Smooth muscle cell (in vitro differentiated cells): ENCODE measurements at regions not wholly inside any gene's neighbourhood (a gene's known extent, or its start where the extent isn't known, plus 50 kb on each side); places are given as distances from the start of the nearest gene placed in this dataset.

Experiments used
- DNase-seq: peaks from one replicate; lab custom pipeline; 2025; ENCODE audit not compliant: unreplicated experiment; lab: John Stamatoyannopoulos, UW
- H2AFZ ChIP-seq: fragments of 200-600 bp; sonication (generic); 2 replicates; pipeline ENCODE4 v1.6.0; 2016; ENCODE audit warnings: antibody characterized with exemption, low read depth, mild to moderate bottlenecking
- H3F3A ChIP-seq: fragments of 200-600 bp; sonication (generic); 2 replicates; pipeline ENCODE4 v1.6.0; 2017; ENCODE audit warnings: antibody characterized with exemption, low read depth
- H3K27ac ChIP-seq: fragments of 200-600 bp; sonication (generic); 2 replicates; pipeline ENCODE4 v1.5.1; 2016; ENCODE audit warnings: low read depth, mild to moderate bottlenecking
- H3K27me3 ChIP-seq: fragments of 200-600 bp; sonication (generic); 2 replicates; pipeline ENCODE4 v1.6.1; 2016; ENCODE audit warnings: low read depth, mild to moderate bottlenecking
- H3K36me3 ChIP-seq: fragments of 200-600 bp; sonication (generic); 2 replicates; pipeline ENCODE4 v1.5.1; 2016; ENCODE audit warnings: low read depth
- H3K4me1 ChIP-seq: fragments of 200-600 bp; sonication (generic); 2 replicates; pipeline ENCODE4 v1.5.1; 2016; ENCODE audit warnings: low read depth
- H3K4me2 ChIP-seq: fragments of 200-600 bp; sonication (generic); 2 replicates; pipeline ENCODE4 v1.6.0; 2016; ENCODE audit warnings: mild to moderate bottlenecking
- H3K4me3 ChIP-seq: fragments of 200-600 bp; sonication (generic); 2 replicates; pipeline ENCODE4 v1.5.1; 2016; ENCODE audit warnings: mild to moderate bottlenecking
- H3K79me2 ChIP-seq: fragments of 200-600 bp; sonication (generic); 2 replicates; pipeline ENCODE4 v1.6.0; 2016; ENCODE audit warnings: low read depth, mild to moderate bottlenecking
- H3K9ac ChIP-seq: fragments of 200-600 bp; sonication (generic); 2 replicates; pipeline ENCODE4 v1.6.0; 2016; ENCODE audit warnings: low read depth
- H3K9me3 ChIP-seq: fragments of 200-600 bp; sonication (generic); replicated peaks from 2 replicates; pipeline ENCODE4 v1.5.1; 2016; ENCODE audit warnings: low read depth
- H4K20me1 ChIP-seq: fragments of 200-600 bp; sonication (generic); 2 replicates; pipeline ENCODE4 v1.6.0; 2016; ENCODE audit warnings: low read depth
- WGBS: methylation state at CpG from one replicate; pipeline ENCODE4 v1.1.7; 2016; ENCODE audit warnings: low lambda C conversion rate; 5-methylcytosine and 5-hydroxymethylcytosine counted together
- TF ChIP-seq, protein P1 (sequence below): fragments of 200-600 bp; sonication (generic); IDR thresholded peaks from 2 replicates; pipeline ENCODE4 v1.5.1; 2017; ENCODE audit warnings: borderline replicate concordance, mild to moderate bottlenecking, antibody characterized with exemption; ENCODE audit not compliant: insufficient read depth, poor library complexity, severe bottlenecking

DNA sequence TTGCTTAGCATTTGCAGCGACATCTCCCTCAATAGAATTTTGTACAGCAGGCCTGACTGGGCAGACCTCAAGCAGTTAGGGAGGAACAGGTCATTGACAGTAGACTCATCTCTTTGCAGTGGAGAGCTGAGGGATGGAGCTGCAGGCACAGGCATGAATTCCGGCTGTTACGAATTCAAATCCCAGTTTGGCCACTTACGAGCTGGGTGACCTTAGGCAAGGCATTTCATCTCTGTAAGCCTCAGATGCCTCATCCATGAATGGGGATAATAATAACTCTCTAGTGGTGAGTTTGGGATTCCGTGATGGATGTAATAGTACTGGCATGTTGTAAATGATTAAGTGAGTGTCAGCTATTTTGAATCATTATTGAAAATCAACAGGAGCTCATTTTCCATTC lies 195.3 kb downstream of the SEMA6A start:
- H3K27me3 ChIP-seq, result no peaks in the 10 kb centered on the region
- WGBS, result 88% methylated on average over 5 of the region's 5 CpGs
- no peak for DNase-seq
- H3K4me3 ChIP-seq, result no peak overlapping the region
- H4K20me1 ChIP-seq, result no peaks in the 10 kb centered on the region
- no peaks in the 10 kb centered on the region for H3K4me1 ChIP-seq
- H3K9ac ChIP-seq, result no peak overlapping the region
- no peaks in the 10 kb centered on the region for H3K9me3 ChIP-seq
- H2AFZ ChIP-seq, result no peak overlapping the region
- no peaks in the 10 kb centered on the region for H3K36me3 ChIP-seq
- H3K4me2 ChIP-seq, result no peak overlapping the region
- no peaks in the 10 kb centered on the region for H3F3A ChIP-seq
- H3K79me2 ChIP-seq, result no peaks in the 10 kb centered on the region
- TF ChIP-seq, protein P1, sequence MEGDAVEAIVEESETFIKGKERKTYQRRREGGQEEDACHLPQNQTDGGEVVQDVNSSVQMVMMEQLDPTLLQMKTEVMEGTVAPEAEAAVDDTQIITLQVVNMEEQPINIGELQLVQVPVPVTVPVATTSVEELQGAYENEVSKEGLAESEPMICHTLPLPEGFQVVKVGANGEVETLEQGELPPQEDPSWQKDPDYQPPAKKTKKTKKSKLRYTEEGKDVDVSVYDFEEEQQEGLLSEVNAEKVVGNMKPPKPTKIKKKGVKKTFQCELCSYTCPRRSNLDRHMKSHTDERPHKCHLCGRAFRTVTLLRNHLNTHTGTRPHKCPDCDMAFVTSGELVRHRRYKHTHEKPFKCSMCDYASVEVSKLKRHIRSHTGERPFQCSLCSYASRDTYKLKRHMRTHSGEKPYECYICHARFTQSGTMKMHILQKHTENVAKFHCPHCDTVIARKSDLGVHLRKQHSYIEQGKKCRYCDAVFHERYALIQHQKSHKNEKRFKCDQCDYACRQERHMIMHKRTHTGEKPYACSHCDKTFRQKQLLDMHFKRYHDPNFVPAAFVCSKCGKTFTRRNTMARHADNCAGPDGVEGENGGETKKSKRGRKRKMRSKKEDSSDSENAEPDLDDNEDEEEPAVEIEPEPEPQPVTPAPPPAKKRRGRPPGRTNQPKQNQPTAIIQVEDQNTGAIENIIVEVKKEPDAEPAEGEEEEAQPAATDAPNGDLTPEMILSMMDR, result no peak
- no peak overlapping the region for H3K27ac ChIP-seq

DNA sequence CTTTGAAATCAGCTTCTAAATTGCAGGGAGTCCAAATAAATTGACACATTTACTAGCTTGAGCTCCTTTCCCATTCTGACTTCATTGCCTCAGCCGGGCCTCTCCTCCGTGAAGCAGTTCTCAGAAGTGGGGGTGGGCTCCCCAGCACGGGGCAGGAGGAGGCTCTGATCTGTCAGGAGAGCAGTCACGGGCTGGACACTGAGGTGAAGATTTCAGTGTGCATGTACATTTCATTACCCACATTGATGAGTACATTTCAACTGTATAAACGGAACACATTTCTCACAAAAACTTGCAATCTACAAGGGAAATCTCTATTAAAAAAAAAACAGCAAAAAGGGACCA lies 195.9 kb downstream of the SEMA6A start:
- no peak overlapping the region for H3K4me3 ChIP-seq
- no peaks in the 10 kb centered on the region for H3K9me3 ChIP-seq
- H3K4me1 ChIP-seq, result no peaks in the 10 kb centered on the region
- H3K36me3 ChIP-seq, result no peaks in the 10 kb centered on the region
- no peak overlapping the region for H3K27ac ChIP-seq
- TF ChIP-seq, protein P1, result no peak
- no peaks in the 10 kb centered on the region for H3K79me2 ChIP-seq
- DNase-seq, result no peak
- 80% methylated on average over 5 of the region's 5 CpGs for WGBS
- no peak overlapping the region for H3K9ac ChIP-seq
- H4K20me1 ChIP-seq, result no peaks in the 10 kb centered on the region
- no peak overlapping the region for H3K4me2 ChIP-seq
- no peaks in the 10 kb centered on the region for H3K27me3 ChIP-seq
- no peak overlapping the region for H2AFZ ChIP-seq
- no peaks in the 10 kb centered on the region for H3F3A ChIP-seq

DNA sequence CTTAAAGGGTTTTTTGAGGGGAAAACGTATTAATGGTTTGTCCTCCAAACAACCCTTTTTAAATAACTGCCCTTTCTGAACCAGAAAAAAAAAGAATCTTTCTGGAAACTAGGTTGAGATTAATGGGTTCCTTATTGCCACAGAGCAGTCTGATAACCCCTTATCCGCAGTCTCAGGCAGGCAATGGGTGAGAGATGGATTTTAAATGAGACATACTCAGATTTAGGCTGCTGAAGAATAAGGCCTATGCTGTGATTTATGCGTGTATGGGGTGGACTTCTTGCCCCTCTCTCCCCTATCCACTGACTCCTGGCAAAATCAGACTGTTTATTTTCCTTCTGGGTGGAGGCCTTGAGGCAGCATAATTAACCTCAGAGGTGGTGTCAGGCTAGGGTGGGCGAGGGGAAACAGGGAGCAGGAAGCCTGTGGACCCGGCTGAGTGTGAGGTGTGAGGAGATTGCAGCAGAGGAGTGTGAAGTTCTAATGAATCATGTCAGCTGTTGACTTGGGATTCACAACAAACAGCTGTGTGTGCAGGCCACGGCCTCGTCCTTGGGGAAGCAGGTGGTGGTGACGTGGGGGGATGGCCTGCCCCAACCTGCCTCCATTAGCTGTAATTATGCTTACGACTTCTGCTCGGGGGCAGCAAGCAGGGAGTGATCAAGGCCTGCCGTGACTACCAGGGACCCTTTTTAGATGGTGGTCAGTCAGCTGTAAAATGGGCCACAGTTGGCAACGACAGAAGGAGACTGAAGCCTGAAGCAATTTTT lies 196.4 kb downstream of the SEMA6A start:
- WGBS, result 61% methylated on average over 12 of the region's 12 CpGs
- H2AFZ ChIP-seq, result no peak overlapping the region

More for the DNA sequence above, 196.4 kb downstream of the SEMA6A start:
- Histone ChIP-seq H3K9me3 (no peaks in the 10 kb centered on the region), H3K27me3 (no peaks in the 10 kb centered on the region), H3K4me3 (no peak overlapping the region), H3K9ac (no peak overlapping the region), H3K27ac (no peak overlapping the region), H3K4me1 (no peaks in the 10 kb centered on the region), H3K4me2 (no peak overlapping the region), H3F3A (no peaks in the 10 kb centered on the region), H3K79me2 (no peaks in the 10 kb centered on the region), H3K36me3 (no peaks in the 10 kb centered on the region), H4K20me1 (no peaks in the 10 kb centered on the region)
- TF ChIP-seq, protein P1, result no peak
- no peak for DNase-seq
